GM18508 (cell line): ENCODE measurements at regions not wholly inside any gene's neighbourhood (a gene's known extent, or its start where the extent isn't known, plus 50 kb on each side); places are given as distances from the start of the nearest gene placed in this dataset.

Experiments
- ATAC-seq: cut with Tn5 transposase; IDR thresholded peaks from one replicate; pipeline ENCODE4 v1.9.1; 2021; ENCODE audit warnings: moderate number of reproducible peaks; ENCODE audit not compliant: insufficient read depth, unreplicated experiment

DNA sequence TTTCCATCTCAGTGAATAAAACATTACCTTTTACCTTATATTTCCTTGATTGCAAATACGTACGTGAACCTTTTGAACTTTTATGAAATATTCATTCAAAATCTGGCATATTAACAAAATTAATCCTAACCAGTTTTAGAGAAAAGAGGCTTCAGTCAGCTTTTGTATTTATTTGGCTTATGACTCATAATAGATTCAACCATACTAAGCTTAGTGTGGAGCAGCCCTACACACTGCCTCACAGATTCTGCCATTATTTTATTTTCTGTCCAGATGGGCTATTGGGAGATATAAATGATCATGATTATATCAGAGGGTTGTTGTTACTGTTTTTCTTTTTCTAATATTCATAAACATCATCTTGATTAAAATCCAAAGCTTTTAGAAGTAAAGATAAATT lies 325.5 kb downstream of the GPR37 start:
- no peak for ATAC-seq

DNA sequence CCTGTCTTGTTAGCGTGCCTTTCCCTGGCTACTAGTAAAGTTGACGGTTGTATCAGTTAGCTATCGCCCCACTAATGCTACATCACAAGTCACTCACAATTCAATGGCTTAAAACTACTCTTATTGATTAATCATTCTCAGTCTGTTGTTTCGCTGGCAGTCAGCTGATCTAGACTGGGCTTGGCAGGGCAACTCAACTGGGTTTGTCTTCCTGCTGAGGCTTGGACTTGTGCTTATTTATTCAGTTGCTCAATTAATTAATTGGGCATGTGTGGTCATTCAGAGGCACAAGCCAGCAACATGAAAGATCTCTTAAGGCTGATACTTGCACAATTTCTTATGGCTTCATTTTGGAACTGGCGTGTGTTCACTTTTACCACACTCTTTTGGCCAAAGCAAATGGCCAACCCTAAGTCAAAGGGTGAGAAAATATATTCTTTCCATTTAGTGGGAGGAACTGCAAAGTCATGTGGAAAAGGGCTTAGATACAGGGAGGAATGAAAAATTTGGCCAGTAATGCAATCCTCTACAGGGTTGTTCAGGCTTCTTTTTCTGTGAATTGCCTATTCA lies 333.5 kb downstream of the GPR37 start:
- no peak for ATAC-seq

DNA sequence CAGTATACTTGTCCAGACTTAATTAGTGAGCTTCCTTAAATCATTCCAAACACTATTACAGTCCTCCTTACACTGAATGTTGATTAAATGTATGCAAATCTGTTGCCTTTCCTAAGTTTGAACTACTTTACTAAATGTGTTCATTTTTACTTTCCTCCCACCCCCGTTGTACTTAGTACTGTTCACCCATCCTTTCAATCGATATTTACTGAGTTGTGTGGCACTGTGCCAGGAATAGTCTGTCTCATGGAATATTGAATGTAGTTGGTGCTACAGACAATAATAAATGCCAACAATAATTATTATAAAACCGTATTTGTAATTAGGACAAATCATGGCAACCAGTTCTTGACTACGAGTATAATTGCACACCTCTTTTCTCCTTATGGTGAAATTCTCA lies 335.7 kb downstream of the GPR37 start:
- no peak for ATAC-seq

DNA sequence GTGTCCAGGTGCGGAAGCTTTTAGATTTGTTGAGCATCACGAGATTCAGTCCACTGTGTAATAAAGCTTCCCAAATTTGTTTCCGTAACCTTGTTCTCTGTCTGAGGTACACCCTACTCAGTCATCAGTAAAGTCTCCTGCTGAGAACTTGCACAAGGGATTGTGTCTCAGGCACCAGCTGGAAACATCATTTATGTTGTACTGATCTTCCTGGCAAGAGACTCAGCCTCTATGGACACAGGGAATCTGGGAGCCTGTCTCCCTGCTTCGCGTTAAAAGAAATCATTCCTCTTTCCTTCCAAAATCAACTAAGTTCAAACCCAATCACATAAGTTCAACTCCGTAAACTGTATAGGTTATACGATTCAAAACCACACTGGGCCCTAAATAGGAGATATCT lies 336.8 kb downstream of the GPR37 start:
- ATAC-seq, result no peak

DNA sequence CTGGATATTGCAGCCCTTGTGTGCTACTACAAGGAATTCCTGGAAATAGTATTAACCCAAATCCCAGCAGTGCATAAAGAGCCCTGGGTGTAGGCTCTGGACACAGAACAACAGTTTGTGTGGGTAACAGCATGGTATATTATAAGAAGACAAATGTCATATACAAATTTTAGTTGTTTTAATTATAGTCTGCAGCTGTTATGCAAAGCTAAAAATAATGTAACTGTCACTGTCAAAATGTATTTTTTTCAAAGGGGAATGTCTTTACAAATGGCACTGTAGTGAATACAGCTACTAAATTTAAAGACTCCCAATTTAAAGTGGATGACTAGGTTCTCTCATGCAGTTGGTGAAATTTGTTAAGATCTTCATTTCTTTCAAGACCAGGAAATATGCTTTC lies 339.0 kb downstream of the GPR37 start:
- no peak for ATAC-seq

DNA sequence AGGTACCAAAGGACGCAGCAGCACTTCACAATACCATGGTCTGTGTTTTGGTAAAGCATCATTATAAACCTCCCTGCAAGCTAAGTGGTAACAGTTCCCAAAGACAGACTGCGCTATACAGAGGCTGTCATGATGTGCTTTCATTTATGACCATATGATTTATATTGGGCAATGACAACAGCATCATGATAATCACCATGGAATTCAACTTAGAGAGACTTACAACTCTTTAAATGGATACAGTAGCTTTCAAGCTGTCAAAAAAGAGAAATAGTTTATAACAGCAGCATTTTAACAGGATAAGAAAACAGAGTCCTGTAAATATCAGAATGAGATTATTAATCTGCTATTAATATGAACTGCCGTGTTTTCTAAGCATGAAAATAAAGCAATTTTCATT lies 341.7 kb downstream of the GPR37 start:
- ATAC-seq, result no peak

DNA sequence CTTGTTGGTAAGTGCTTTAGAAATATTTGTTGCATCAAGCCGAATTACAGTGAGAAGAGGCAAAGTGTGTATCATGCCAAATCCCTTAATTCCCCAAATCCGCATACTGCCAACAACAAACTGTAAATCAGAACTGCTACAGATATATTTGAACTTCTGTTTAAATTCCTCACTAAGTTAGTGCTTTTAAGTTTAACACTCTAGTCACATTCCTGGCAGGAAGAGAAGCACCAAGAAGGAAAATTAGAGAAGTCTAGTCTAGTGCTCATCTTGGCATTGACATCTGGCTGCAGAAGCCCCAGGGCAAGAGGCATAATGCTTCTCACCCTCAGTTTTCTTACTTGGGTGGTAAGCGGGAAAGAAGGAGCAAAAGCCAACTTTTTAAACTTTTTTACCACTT lies 343.5 kb downstream of the GPR37 start:
- no peak for ATAC-seq

DNA sequence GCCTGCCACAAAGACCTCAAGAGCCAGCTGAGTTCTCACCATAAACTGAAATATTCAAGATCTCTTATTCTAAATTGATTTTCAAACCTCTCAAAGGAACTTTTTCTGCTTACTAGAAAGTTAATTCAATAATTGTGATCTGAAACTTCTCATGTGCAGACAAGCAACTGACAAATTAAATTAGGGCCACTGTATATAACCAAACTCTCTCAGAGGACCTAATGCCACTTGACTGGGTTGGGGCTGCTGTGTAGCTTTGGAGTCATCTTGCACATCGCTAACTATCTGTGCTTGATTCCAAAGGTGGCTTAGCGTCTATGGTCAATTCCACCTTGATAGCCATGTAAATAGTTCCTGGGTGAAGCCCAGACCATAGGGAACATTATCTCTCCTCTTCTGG lies 345.2 kb downstream of the GPR37 start:
- no peak for ATAC-seq

DNA sequence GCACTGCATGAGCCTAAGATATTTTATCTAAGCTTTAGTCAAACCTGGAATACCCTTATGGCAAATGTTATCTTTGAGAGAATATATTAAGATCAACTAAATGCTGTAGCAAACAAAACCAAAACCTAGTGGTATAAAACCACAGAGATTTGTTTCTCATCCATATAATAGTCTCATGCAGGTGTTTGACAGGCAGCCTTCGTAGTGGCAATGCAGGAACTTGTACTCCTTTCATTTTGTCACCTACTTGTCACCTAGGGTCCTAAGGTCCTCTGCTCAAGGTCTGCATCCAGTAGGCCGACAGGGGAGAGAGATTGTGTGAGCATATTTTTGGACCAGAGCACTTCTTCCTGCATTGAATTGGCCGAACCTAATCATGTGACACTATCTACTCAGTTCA lies 352.6 kb downstream of the GPR37 start:
- no peak for ATAC-seq

DNA sequence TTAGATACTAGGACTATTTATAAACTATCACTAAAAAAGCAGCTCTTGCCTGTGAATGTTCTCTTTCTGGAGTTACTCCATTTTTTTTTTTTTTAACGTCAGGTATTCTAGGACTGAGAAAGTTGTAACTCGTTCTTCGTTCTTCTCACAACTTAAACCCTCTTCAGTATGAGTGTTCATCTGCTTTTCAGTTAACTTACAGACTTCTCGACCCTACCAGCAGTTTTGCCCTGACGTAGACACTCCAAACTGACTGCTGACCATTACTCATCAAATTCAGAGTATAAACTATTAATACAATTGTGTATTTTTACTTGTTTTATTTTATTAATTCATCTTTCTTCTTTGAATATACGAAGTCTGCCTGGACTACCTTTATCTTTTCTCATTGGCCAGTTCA lies 353.1 kb downstream of the GPR37 start:
- ATAC-seq, result no peak

DNA sequence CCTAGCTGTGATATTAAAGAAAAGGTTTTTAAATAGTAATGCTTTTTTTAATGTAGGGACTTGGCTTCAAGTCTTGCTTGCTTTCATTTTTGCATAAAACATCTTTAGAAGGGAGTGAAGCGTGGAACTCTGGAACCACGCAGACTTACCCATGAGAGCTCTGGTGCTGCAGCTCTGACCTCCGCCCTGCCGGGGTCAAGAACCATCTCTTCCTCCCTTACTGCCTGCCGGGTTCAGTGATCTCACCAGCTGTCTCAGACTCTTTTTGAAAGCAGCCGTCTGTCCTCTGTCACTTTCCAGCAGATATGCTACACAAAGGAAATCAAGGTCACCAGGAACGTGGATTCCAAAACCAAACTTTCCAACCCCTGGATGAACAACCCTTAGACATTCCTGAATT lies 353.8 kb downstream of the GPR37 start:
- no peak for ATAC-seq

DNA sequence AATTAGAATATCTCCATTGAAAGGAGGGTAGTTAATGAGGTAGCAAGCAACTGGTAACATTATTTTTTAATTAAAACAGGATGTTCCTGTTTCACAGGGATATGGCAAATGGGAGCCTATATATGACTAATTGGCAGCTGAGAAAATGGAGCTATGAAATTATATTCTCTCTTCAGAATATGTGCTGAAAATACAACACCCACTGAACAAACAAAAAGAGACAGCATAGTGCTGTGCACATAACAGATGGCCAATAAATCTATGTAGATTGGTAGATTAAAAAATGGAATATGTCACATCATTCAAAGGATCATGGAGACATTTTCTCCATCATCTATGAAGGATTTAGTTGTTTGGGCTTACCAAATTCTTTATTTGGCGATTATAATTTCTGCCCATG lies 362.0 kb downstream of the GPR37 start:
- ATAC-seq, result no peak

DNA sequence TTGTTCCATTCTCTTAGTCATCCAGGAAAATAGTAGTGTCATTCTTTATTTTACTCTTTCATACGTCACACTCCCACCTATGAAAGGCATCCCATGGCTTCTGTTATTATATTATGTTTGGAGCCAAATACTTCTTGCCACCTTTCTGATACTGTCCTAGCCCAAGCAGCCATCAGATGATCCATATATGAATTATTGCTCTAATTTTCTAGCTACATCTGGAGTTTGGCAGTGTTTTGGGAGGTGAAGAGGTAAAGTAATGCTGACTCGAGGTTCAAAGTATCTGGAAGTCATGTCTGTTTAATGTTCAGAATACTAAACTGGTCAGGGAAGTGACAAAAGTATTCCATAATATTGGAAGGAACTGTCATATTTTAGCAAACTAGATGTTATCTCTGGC lies 362.5 kb downstream of the GPR37 start:
- ATAC-seq, result no peak

DNA sequence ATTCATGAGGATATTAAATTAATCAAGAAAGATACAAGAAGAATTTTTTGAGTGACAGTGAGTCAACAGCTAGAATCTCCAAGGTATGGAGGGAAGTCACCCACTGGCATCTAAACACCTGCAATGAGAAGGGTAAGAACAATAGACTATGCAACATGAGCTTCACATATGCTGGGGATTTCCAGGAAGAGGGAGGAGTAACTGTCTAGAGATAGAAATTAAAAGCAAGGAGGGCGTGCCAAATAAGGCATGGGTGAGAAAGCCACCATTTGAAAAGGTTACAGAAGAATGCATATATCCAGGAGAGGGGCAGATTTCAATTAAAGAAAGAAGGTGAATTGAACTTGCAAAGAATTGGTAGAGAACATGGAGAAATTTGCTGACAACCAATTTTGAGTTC lies 365.7 kb downstream of the GPR37 start:
- ATAC-seq, result no peak

DNA sequence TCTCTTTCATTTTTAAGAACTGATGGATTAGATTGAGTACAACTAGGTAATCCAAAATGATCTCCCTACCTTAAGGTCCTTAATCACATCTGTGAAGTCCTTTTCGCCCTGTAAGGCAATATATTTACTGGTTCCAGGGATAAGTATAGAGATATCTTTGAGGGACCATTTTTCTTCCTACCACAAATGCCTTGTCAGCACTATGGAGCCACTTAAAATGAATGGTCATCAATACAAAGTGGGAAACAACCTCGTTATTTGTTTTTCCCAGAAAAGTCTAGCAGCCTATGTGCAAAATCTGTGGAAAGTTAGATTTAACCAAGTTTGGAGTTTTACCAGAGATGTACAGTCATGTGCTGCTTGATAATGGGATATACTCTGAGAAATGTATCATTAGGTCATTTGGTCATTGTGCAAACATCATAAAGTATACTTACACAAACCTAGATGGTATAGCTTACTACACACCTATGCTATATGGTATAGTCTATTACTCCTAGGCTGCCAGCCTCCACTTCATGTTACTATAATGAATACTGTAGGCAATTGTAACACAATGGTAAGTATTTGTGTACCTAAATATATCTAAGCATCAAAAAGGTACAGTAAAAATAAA lies 366.2 kb upstream of the TMEM229A start:
- ATAC-seq, result no peak

DNA sequence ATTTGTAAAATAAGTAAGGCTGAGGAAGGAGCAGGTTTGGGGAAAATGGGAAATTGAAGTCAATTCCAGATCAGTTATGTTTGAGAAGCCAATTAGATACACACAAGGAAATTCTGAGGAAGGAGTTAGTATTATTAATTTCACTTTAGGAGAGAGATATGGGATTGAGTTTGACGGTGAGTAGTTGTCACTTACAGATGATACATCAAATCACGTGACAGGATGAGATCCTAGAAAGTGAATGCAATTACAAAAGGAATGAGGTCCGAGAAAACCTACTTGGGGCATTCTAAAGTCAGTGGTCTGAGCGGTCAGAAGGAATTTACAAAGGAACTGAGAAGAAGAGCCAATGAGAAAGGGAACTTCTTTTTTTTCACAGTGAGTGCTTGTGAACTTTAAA lies 364.3 kb upstream of the TMEM229A start:
- no peak for ATAC-seq

DNA sequence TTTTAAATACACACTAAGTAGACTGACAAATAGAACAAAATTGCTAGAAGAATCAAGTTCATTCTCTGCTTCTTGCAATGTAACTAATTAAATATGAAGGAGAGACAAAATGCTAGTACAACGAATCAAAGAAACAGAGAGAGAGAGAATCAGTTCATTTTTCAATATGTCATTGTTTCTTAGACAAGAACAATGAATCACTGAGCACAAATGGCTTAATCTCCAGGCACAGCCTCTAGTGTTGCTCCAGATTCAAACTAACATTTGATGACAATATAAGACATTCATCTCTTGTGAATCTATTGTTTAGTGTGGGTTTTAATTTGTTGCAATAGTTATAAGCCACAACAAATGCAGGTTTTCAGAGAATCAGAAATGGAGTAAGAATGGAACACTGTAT lies 357.4 kb upstream of the TMEM229A start:
- ATAC-seq, result no peak

DNA sequence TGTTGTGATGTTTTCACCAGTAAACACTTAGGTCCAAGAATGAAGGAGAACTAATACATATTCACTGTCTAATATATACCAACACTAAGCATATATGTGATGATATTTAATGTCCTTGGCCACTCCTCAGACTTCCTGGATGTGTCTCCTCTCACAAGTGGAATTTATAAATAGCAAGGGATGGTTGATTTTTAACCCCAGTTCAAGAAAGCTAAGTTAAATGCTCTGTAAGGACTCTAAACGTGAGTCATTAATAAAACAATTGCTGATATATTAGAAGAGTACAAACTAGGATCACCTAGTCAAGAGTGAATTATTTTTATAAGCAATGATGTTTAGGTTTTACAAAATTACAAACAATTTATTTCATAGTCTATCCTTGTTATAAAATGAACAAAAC lies 355.9 kb upstream of the TMEM229A start:
- ATAC-seq, result no peak

DNA sequence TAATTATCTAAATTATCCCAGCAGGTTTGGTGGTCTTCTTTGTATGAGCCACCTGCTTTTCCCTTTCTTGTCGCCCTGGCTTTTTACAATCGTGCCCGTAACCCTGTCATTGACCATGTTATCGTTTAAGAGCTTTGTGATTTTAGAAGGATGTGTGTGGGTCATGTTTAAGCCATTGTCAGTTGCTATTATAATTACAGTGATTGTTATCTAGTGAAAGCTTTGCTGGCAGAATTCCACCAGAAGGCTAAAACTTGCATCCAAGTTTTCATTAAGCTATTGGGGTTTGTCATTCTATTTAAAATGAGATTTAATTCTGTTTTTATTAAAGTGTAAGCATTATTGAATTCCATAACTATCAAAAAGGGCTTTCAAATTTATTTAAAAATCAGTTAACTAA lies 354.2 kb upstream of the TMEM229A start:
- ATAC-seq, result no peak

DNA sequence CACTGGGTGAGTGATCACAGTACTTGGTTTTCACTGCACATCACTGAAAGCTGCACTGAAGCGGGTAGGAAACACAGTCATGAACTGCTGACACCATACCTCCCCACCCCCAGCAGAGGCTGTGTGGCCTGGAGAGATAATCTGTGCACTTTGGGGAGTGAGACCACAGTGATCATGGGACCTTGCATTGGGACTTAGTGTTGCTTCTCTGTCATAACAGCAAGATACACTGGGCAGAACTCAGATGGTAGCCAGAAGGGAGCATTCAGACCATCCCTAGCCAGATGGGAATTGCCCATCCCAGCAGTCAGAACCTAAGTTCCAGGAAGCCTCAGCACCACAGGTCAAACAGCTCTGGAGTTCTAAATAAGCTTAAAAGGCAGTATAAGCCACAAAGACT lies 346.4 kb upstream of the TMEM229A start:
- no peak for ATAC-seq

DNA sequence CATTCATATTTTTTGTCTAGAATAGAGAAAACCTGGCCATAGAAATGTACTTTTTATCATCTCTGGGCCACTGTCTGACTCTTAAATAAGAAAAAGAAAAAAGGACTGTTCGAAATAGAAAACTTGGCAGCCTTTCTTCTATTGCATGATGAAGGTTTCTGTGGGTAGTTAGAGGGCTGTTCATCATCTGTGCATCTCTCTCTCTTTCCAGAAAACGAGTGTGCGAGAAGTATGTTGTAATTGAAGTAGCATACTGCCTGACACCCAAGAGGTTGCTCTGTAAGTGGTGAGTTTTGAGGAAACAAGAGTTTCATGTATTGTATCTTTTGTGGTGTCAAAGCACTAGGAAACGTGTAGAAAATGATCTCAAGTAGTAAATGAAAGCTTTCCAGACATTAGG lies 343.2 kb upstream of the TMEM229A start:
- ATAC-seq, result no peak

DNA sequence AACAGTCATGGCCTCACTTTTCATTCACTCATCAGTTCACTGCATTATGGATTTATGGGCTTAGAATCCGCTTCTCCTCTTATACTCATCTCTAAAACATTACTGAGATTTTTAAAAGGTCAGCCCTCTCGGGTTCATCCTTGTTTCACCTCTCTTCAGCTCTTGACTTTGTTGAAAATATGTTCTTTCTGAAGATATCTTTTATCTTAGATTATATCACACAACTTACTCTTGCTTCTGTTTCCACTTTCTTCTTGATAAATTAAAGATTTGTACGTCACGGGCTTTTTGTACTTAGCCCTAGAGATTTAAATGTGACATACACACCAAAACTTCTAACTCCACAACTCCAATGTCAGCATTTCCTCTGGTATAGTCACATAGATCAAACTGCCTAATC lies 342.5 kb upstream of the TMEM229A start:
- ATAC-seq, result no peak

DNA sequence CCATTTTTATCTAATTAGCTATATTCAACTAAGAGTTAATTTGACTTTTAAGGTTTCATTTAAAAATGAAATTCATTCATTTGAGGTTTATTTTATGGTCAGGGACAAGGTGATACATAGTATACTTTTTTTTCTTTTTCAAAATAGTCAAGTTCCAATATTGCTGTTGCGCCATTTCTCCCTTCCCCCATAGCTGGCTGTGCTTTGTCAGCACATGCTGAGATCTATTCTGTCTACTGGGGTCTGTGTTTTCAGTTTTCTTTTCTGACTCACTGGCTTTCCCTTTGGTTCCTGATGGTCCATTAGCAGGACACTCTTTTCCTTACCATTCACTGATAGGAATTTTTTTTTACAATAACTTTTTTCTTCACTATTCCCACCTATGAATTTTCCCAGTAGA lies 336.4 kb upstream of the TMEM229A start:
- no peak for ATAC-seq
